HL-60 (cell line): ENCODE measurements at regions not wholly inside any gene's neighbourhood (a gene's known extent, or its start where the extent isn't known, plus 50 kb on each side); places are given as distances from the start of the nearest gene placed in this dataset.
A peak's percentile ranks its signal among the peaks of the same experiment; 100 is the strongest.

Experiments used
- DNase-seq, 2 experiments: peaks; one replicate each; pipeline ENCODE4 v3.0.0-alpha.2; 2010 to 2020; ENCODE audit warnings: low read depth in 1 of 2, low spot score in 1 of 2
- H3K27ac ChIP-seq: fragments of 250-450 bp; sonication (Bioruptor Pico); replicated peaks from 2 replicates; pipeline ENCODE4 v1.5.1; 2020; ENCODE audit warnings: mild to moderate bottlenecking, moderate library complexity
- H3K27me3 ChIP-seq: fragments of 250-450 bp; sonication (Bioruptor Pico); 2 replicates; pipeline ENCODE4 v1.5.1; 2021; ENCODE audit warnings: mild to moderate bottlenecking, moderate library complexity; ENCODE audit not compliant: insufficient read depth, poor library complexity, severe bottlenecking
- H3K4me3 ChIP-seq: replicated peaks from 2 replicates; pipeline ENCODE4 v1.5.1; 2011; ENCODE audit warnings: mild to moderate bottlenecking, control low read depth, low read length; ENCODE audit not compliant: insufficient read depth
- CTCF ChIP-seq: IDR thresholded peaks from one replicate; pipeline ENCODE4 v1.5.1; 2011; ENCODE audit warnings: low read length, control low read depth, inconsistent platforms; ENCODE audit not compliant: insufficient read depth
- GABPA ChIP-seq: IDR thresholded peaks from 2 replicates; pipeline ENCODE4 v1.6.1; 2012; ENCODE audit warnings: low read depth
- POLR2AphosphoS5 ChIP-seq: IDR thresholded peaks from 2 replicates; pipeline ENCODE4 v1.6.1; 2012; ENCODE audit warnings: low read depth
- SPI1 ChIP-seq: IDR thresholded peaks from 2 replicates; pipeline ENCODE4 v1.6.1; 2012; ENCODE audit warnings: low read depth, mild to moderate bottlenecking, borderline replicate concordance
- TF ChIP-seq, protein P1 (sequence below): IDR thresholded peaks from 2 replicates; pipeline ENCODE4 v1.6.1; 2012; ENCODE audit warnings: low read depth; ENCODE audit not compliant: insufficient replicate concordance

GRCh38 chr13:79711631-79712030, 230.7 kb downstream of the NDFIP2 start:
- H3K27ac ChIP-seq, result no peak overlapping the region
- H3K4me3 ChIP-seq, result no peak overlapping the region
- DNase-seq, result no peak
- TF ChIP-seq, protein P1, sequence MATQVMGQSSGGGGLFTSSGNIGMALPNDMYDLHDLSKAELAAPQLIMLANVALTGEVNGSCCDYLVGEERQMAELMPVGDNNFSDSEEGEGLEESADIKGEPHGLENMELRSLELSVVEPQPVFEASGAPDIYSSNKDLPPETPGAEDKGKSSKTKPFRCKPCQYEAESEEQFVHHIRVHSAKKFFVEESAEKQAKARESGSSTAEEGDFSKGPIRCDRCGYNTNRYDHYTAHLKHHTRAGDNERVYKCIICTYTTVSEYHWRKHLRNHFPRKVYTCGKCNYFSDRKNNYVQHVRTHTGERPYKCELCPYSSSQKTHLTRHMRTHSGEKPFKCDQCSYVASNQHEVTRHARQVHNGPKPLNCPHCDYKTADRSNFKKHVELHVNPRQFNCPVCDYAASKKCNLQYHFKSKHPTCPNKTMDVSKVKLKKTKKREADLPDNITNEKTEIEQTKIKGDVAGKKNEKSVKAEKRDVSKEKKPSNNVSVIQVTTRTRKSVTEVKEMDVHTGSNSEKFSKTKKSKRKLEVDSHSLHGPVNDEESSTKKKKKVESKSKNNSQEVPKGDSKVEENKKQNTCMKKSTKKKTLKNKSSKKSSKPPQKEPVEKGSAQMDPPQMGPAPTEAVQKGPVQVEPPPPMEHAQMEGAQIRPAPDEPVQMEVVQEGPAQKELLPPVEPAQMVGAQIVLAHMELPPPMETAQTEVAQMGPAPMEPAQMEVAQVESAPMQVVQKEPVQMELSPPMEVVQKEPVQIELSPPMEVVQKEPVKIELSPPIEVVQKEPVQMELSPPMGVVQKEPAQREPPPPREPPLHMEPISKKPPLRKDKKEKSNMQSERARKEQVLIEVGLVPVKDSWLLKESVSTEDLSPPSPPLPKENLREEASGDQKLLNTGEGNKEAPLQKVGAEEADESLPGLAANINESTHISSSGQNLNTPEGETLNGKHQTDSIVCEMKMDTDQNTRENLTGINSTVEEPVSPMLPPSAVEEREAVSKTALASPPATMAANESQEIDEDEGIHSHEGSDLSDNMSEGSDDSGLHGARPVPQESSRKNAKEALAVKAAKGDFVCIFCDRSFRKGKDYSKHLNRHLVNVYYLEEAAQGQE, result no peak
- TF ChIP-seq POLR2AphosphoS5, result no peak
- TF ChIP-seq GABPA, result no peak
- TF ChIP-seq SPI1, result no peak
- TF ChIP-seq CTCF, result no peak
- H3K27me3 ChIP-seq, result no peaks in the 10 kb centered on the region

GRCh38 chr13:79710376-79710775, 229.4 kb downstream of the NDFIP2 start:
- H3K27me3 ChIP-seq, result no peaks in the 10 kb centered on the region
- H3K4me3 ChIP-seq, result no peak overlapping the region
- H3K27ac ChIP-seq, result peak overlapping the region; percentile 28
- TF ChIP-seq CTCF (no peak), SPI1 (no peak), GABPA (no peak), POLR2AphosphoS5 (no peak)
- TF ChIP-seq, protein P1, result no peak
- peak; percentile 3 to 31 for DNase-seq

- no peak overlapping the region for H3K4me3 ChIP-seq
- TF ChIP-seq, protein P1, result no peak
- TF ChIP-seq CTCF (no peak), SPI1 (no peak), POLR2AphosphoS5 (no peak), GABPA (no peak)
- no peak overlapping the region for H3K27ac ChIP-seq
- no peak for DNase-seq
- H3K27me3 ChIP-seq, result no peaks in the 10 kb centered on the region
These were observed 228.5 kb downstream of the NDFIP2 start for GRCh38 chr13:79709471-79709870.
